HG03565 (cell line): ENCODE measurements at regions not wholly inside any gene's neighbourhood (a gene's known extent, or its start where the extent isn't known, plus 50 kb on each side); places are given as distances from the start of the nearest gene placed in this dataset.
"Not testable (repeated sequence)": the region's sequence is repeated elsewhere in the genome, so short reads cannot be mapped to it uniquely, and the experiment has no call there.

Source experiments
- ATAC-seq: cut with Tn5 transposase; IDR thresholded peaks from one replicate; pipeline ENCODE4 v1.9.1; 2021; ENCODE audit warnings: mild to moderate bottlenecking, moderate library complexity; ENCODE audit not compliant: unreplicated experiment

DNA sequence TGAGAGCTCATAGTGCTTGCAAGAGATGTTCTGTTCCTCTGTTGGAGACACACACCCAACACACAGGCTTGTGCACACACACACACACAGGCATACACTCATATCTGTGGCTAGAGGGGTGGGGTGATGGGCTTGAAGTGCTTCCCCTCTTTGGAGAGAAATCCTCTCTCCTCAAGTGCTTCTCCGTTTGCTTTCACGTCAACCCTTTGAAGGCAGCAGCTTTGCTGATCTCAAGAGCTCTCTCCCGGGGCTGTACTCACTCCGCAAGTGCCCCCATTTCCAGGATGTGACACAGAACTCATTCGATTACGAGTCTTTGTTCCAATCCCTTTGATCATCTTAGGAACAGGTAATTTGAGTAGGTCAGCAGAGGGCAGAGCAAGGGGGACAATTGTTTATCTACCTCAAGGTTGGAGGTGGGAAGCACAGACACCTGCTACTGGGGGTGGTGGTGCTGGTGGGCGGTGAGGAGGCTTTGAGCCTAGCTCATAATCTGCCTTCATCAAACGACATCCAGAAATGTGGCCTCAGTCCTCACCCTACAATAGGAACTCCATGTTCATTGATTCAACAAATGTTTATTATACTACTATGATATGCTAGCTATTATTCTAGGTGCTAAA lies 529.8 kb upstream of the CADM1 start:
- no peak for ATAC-seq

DNA sequence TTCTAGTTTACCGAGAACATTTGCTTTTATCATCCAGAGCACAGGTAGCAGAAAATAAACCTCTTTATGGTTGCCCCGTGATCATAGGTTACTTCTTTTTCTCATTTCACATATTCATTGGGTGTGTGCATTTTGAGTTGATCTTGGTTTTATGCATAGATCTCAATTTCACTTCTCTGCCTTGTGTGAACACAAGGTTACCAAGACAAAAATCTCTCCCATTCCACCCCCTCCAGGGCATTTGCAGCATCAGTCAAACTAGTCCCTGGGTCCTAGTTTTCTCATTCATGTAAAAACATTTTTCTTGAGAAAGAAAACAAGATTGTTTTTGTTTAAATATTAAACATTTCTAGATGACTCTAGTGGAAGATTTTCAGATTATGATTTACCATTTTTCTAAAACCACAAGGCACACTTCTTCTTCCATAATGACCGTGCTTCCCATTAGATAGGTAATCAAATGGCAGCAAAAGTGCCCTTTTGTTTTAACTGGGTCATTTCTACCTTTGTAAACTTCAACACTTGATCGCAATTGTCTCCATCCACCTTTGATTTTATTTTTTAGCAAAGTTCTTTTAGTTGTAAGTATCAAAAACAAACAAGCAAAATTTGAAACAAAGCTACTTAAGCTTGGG lies 526.6 kb upstream of the CADM1 start:
- no peak for ATAC-seq

DNA sequence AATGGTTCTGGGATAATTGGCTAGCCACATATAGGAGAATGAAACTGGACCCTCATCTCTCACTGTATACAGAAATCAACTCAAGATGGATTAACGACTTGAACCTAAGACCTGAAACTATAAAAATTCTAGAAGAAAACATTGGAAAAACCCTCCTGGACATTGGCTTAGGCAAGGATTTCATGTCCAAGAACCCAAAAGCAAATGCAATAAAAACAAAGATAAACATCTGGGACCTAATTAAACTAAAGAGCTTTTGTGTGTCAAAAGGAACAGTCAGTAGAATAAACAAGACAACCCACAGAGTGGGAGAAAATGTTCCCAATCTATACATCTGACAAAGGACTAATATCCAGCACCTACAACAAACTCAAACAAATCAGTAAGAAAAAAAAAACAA lies 524.3 kb upstream of the CADM1 start:
- not testable (repeated sequence) for ATAC-seq

DNA sequence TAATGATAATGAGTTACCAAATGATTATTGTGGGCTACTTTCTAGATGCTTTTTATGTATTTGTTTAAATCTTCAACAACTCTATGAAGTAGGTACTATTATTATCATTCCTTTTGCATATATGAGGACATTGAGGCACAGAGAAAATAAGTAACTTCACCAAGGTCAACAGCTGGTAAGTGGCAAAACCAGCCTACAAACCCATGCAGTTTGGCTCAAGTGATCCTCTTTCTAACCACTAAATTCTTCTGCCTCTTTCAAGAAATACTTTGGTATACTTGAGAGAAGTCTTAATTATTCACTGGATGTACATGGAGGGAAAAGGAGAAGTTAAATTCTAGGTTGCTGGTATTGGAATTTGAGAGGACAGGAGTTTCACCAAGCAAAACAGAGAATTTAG lies 495.2 kb upstream of the CADM1 start:
- ATAC-seq: no peak

DNA sequence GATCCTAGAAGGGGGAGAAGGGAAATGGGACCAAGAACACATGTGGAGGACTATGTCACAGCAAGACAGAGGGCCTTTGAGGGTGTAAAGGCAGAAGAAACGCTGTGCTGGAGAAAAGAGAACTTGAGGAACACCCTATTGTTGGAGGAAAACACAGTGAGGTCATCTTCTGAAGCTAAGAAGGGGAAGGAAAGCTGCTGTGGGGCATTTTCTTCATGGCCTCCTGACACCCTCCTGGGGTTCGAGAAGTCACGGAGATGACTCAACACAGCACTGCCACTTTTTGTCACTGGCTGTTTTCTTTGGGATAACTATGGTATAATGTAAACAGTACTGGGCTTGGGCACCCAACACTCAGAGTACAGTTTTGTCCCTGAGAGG lies 492.6 kb upstream of the CADM1 start:
- peak; percentile 14 for ATAC-seq

DNA sequence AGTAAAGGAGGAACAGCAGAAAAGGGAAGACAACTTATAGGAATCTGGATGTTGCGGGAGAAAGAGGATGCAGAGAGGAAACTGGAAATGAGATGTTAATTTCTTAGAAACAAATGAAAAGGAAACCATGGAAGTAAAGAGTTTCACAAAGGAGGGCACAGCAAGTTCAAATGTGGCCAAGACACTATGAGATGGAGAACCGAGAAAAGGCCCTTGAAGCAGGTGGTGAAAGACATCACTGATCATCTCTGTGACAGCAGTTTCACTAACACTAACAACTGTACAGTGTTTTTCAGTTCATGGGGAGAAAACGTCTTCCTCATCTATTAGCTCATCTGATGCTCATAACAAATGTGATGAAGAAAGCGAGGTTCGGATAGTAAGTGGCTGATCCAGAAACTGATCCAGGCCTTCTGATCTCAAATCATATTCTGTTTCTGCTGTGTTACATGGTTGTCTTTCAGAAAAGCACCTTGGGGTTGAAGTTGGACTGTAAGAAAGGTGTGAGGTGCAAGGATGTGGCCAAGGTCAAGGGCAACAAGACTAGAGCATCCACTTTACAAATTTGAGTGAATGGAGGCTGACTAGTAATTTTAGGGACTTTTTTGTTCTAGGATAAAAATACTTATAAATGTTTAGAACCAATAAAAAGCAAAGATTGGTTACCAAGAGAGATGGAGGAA lies 492.1 kb upstream of the CADM1 start:
- ATAC-seq: peak; percentile 97

DNA sequence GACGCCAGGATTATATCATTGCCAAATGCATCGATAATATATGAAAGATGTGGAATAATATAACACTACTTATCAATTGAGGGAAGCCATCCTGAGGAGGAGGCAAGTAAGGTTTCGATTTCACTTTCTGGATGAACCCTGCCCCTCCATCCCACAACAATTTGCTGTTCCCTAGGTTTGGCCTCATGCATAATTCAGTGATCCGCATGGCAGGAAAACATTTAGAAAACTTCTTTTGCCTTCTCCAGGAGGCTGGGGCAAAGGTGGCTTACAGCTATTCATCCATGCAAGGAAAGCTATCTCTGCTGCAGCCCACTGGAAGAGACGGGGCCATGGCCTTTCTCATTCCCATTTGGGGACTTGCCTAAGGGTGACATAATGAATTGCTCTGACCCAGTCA lies 489.4 kb upstream of the CADM1 start:
- no peak for ATAC-seq

DNA sequence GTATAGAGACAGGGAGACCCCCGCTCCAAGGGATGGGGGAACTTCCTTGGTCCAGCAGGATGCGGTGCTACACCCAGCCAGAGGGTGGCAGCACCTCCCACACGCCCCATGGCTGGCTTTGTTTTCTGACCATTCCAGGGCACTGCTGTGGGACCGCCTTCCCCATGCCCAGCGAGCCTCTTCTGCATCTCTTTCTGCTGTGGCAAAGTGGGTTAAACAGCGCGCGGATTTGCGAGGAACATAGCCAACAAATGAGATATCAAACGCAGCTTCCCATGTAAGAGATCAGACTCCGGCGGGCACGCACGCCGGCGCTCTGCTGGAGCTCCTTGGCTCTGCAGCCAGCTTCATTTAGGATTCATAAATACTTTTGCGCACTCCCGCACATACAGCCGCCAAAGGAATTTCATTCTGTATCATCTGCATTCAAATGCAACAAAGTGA lies 485.8 kb upstream of the CADM1 start:
- ATAC-seq: no peak

- ATAC-seq: no peak
Observed at GRCh38 chr11:115985896-115986295, 481.7 kb upstream of the CADM1 start.

DNA sequence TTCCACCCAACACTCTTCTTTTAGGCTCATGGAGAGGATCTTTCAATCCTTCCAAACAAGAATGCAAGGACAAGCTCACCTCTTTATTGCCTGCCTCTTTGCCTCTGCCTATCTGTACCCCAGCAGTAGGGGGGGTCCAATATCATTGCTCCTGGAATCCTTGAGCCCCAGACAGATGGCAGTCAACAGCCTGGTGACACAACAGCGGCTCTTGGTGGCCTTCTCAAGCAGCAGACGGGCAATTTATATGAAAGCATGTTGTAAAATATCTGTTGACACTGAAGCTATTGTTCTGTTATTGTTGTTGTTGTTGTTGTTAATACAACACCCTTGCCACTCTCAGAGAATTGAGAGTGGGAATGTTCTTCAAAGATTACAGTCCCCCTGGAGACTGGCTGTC lies 480.0 kb upstream of the CADM1 start:
- no peak for ATAC-seq

- ATAC-seq: no peak
Observed at GRCh38 chr11:115982666-115983065, 478.5 kb upstream of the CADM1 start.

- ATAC-seq: no peak
Observed at GRCh38 chr11:115981814-115982471, 477.7 kb upstream of the CADM1 start.

DNA sequence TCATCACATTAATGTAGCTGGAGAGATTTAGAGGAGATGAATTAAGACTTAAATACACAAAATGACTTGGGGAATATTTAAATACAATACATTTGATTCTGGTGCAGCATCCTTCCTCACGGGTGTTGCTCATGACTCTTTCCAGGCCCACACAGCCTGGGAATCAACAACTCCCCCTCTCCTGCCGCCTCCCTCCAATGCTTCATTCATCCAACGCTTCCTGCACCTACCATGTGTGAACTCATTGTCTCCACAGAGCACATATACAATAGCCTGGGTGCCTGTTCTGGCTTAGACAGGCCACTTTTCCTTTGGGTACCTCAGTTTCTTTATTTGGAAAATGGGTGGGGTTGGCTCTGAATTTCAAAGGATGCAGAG lies 476.9 kb upstream of the CADM1 start:
- ATAC-seq: no peak

GRCh38 chr11:115980337-115981103 lies 476.3 kb upstream of the CADM1 start:
- no peak for ATAC-seq

DNA sequence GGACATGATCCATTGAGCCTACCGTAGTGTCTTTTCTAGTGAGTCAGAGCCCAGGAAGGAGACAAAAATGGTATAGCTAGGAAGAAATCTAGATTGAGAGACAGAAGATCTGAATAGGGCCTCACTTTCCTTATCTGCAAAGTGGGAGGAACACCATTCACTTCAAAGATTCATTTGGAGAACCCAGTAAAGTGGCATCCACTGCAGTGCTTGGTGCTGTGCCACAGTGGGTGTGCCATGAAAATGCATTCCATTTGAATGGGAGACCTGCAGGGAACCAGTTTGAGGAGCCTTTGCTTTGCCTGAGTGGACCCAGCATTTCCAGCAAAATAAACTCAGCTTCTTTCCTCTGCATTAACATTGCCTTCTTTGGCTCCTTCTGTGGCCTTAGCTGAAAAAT lies 470.5 kb upstream of the CADM1 start:
- no peak for ATAC-seq

GRCh38 chr11:115967203-115967602 lies 463.0 kb upstream of the CADM1 start:
- not testable (repeated sequence) for ATAC-seq

- ATAC-seq: no peak
Observed at GRCh38 chr11:115965767-115966504, 461.7 kb upstream of the CADM1 start.

DNA sequence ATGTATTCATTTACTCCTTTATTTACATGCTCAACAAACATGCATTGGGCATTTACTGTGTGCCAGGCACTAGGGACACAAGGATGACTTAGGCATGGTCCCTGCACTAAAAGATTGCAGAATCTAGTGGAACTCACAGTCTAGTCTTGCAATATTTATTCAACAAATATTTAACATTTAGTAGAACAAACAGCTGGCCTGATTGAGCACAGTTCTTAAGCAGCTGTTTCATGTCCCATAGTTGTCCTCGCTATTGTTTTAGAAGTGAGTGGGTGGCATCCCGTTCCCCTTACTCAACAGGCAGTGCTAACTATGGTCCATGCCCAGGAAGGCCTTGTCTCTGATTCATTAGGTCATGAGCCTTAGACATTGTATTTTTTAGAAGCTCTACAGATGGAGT lies 459.9 kb upstream of the CADM1 start:
- no peak for ATAC-seq

- ATAC-seq: no peak
Observed at GRCh38 chr11:115963156-115963555, 458.9 kb upstream of the CADM1 start.
